Dedifferentiated amniotic fluid mesenchymal stem cell (primary cell): ENCODE measurements at regions not wholly inside any gene's neighbourhood (a gene's known extent, or its start where the extent isn't known, plus 50 kb on each side); places are given as distances from the start of the nearest gene placed in this dataset.

Experiments used
- DNase-seq: peaks from one replicate; pipeline ENCODE4 v3.0.0-alpha.2; 2016; ENCODE audit errors: extremely low spot score

DNA sequence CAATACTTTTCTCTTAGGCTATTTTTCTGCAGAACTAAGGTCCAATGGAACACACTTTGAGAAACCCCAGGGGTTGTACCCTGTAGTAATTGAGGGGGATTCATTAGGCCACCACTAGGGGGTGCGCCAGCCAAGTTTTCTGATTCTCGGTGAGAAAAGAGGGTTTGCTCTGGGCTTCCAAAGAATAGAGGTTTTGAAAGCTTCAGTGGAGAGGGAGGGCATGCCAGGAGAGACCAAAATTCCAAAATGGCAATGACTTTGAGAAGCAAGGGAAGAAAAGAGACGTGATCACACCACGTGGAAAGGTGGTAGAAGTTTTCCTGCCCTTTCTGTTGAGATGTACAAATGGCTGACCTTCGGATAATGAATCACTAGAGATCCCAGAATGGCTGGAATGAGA is 323.3 kb downstream of the RPS6KC1 start:
- DNase-seq, result peak; percentile 18

DNA sequence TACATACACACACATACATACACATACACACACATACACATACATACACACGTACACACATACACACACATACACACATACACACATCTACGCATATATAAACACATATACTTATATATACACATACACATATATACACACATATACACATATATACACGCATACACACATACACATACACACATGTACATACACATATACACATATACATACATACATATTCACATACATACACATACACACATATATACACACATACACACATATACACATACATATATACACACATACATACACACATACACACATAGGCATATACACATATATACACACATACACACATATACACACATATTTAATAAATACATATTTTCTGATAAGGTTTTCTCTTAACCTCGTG is 324.0 kb downstream of the RPS6KC1 start:
- DNase-seq, result no peak

DNA sequence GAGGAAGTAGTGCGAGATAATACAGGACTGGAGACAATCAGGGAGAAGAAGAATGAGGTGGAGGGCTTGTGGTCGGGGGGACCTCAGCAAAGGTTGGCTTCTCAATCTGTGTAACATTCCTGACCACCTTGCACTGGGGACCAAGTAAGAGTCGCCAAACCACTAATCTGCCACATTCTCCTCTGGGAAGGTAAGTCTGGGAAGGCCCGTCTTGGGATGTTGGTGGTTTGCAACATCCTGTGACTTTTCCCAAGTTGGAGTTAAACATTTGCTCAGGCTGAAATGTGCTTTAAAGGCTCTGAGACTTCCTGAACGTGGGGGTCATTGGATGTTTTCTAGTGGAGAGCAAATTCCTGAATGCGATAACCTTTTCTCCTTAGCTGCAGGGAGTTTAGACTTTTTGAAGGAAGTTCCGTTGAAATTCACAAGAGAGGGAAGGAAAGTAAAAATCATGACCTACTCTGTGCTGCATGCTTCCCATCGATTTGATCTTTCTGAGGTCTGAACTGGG is 325.9 kb downstream of the RPS6KC1 start:
- DNase-seq, result no peak

DNA sequence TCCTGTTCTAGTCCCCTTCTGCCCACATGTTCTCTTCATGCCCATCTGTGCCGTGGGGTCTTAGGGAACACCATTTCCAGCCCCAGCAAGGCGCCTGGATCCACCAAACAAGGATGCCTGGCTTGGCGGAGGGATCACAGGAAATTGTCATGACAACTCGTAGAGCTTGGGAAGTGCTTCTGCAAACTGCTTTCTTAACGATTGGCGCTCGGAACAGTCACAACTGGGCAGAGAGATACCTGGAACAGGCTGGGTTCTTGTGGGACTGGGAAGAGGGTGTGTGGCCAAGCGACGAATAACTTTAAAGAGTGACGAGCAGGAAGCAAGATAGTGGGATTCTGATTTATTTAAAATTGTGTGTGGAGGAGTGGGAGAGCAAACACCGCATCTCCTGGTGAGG is 329.8 kb downstream of the RPS6KC1 start:
- no peak for DNase-seq

DNA sequence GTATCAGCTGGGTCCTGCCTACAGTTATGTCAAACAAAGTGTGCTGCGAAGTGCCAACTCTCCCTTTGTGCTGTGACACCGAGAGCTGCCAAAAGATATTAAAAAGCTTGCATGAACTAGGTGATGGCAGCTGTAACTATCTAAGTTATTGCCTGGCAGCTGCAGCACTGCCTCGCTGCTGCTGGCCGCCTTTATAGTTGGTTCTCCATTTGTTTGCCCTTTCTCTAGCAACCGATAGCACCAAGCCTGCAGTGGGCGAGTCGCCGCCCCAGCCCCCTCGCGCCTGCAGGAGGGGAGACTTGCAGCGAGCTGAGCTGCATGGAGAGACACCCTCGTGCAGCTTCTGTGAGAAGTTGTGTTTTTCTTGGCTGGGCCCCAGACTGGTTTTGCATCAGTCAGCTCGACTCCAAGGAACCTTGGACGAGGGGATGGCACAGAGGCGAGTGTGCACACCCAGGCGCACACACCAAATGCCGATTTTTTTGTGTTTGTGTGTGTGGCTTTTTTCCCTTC is 330.6 kb downstream of the RPS6KC1 start:
- DNase-seq, result no peak

DNA sequence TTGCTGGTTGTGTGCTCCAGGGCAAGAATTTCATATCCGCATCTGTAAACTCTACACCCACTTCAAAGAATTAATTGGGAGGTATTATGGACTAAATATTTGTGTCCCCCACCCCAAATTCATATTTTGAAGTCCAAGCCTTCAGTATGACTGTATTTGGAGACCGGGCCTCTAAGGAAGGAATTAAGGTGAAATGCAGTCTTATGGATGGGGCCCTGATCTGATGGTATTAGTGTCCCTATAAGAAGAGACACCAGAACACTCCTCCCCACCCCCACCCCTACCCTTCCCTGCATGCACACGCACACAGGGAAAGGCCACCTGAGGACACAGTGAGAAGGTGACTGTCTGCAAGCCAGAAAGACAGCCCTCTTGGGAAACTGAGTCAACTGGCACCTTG is 332.4 kb downstream of the RPS6KC1 start:
- no peak for DNase-seq

DNA sequence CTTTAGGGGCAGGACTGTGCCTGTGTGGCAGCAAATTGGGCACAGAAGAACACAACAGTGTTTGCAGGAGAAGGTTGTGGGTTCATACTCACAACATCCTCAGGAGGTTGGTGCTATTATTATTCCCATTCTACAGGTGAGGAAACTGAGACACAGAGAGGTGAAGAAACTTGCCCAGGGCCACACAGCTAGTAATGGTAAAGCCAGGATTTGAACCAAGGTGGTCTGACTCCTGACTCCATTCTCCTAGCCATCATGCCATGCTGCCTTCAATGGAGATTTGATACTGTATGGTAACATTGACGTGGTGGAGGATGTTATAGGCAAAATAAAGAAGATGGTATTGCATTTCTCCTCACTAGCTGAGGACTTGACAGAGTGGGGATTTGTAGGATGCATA is 334.2 kb downstream of the RPS6KC1 start:
- DNase-seq, result no peak

DNA sequence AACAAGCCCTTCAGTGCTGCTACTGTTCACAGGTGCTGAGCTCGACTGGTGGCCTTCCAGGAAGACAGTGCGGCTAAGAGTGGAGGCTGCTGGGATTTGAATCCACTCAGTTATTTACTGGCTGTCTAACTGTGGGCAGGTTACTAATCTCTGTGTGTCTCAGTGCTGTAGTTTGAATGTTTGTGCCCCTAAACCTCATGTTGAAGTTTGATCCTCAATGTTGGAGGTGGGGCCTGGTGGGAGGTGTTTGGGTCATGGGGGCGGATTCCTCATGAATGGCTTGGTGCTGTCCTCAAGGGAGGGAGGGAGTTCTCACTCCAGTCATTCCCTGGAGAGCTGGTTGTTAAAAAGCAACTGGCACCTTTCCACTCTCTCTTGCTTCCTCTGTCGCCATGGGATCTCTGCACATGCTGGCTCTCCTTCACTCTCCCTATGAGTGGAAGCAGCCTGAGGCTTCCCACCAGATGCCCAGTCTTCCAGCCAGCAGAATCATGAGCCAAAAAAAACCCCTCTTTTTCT is 334.8 kb downstream of the RPS6KC1 start:
- DNase-seq, result no peak

DNA sequence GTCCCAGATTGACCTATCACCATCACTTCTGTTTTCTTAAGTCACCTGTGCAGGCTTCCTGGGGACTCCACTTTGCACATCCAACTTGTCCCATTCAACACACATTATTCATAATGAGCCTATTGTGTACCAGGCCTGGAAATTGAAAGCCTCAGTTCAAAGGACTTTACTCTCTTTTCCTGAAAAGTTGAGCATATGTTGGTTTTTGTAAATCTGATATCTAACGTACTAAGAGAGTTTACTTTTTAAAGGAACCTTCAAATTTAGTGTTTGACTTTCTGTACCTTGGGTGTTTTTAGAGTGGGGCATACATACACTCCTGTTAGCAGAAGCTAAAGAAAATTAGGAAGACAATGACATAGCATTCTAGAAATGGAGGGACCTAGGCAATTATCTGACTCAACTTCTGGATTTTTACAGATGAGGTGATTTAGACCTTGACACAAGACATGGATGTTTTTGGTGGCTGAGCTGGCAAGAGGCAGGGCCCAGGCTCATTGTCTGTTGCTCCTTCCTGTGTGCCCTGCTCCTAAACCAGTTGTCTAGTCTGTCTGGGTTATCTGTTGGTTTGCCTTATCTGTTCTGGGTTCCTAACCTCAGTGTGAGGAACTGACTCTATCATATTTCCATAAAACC is 336.5 kb downstream of the RPS6KC1 start:
- no peak for DNase-seq

DNA sequence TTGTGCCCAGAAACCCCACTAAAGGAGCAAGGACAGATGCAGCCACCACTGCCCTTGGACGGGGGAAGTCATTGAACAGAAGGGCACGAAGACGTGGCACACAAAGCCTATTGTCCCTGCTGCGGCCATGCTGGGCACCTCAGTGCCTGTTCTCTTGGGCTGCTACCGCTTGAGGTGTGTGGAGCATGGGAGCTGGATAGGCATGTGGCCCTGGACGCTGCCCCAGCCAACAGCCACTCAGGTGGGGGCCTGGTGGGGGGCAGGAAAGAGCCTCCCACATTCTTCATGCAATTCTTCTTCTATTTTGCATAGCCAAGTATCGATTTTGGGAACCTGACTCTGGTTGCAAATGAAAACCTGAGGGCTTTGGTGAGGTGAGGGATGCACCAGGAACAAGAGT is 337.2 kb downstream of the RPS6KC1 start:
- no peak for DNase-seq

DNA sequence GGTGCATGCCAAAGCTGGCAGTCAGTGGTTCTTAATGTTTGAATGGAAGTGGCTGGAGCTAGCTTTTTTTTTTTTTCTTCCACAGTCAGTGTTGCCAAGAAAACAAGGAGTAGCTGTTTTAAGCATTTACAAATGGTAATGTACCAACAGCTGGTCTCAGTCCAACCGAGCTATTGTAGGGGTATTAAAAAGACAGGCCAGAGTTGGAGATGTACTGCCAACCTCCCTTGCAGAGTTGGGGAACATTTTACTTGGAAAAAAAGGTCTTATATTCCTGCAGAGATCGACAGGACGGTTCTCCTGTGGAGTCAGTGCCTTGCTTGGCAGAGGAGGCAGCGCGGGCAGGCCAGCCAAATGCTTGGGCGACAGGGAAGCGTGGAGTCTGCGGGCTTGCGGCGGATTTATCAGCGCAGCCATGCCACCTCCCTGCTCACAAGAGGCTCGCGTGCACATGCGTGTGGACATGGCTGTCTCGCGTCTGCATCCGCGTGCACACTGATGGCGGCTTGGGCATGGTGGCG is 338.1 kb downstream of the RPS6KC1 start:
- no peak for DNase-seq

DNA sequence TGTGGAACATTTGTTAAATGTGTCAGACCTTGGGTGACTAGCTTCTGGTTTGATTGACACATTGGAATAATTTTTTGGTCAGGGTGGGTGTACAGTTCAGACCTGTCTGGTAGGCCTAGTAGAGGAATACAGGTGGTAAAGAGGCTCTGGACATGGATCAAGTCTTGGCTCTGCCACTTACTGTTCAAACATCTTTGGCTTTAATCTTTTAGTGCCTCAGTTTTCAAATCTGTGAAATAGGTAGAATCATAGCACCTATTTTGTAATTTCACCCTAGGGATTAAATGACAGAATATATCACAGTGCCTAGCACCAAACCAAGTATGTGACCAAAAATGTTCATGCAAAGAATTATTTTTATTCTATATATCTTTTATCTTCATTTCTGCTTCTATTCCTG is 340.4 kb downstream of the RPS6KC1 start:
- no peak for DNase-seq

DNA sequence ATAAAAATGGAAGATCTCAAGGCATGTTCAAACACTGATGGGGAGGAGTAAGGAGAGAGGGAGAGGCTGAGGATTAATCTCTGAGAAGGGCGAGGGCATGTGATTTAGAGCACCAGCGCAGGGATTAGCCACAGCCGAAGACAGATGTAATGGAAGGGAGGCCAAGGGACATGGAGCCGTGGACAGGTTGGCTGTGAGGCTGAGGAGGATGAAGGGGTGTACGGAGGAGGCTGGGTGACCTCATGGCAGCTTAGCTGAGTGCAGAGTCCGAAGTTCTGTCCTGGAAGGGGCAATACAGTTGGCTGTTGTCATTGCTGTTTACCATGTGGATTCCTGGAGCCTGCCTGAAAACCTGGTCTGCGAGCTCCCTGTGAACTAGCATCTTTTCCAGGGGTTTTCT is 342.8 kb downstream of the RPS6KC1 start:
- DNase-seq, result no peak

DNA sequence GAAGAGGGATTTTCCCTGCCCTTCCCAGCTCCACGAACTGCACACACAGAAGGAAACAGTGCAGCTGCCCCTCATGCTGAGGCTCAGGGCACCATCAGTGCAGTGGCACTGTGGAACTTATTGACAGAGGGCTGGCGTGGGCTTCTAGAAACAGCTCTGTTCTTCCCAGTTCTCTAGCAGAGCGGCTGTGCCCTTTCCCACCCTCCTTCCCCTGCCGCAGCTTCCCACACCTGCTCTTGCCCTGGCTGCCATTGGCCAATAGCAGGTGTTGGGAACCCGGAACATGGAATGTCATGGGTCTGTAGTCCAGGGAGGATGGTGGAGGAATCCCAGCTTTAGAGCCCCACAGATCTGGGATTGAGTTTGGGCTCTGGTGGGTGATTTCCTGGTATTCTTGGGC is 343.8 kb downstream of the RPS6KC1 start:
- DNase-seq, result no peak

DNA sequence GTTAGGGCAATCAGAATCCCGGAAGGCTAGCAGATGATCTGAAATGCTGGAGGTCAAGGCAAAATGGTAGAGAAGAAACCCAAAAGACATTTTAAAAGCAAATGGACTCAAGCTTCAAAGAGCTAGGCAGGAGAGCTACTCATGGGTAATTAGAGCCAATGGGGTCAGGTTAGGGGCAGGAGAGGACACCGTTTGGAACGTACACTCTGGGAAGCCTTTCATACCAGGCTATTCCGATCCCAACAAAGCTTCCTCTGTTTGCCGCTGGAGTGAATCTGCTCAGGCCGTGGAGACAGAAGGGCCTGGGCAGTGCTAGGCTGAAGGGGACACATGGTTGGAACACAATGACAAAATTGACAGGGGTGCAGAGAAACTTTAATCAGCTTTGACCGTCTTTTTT is 346.6 kb downstream of the RPS6KC1 start:
- no peak for DNase-seq

DNA sequence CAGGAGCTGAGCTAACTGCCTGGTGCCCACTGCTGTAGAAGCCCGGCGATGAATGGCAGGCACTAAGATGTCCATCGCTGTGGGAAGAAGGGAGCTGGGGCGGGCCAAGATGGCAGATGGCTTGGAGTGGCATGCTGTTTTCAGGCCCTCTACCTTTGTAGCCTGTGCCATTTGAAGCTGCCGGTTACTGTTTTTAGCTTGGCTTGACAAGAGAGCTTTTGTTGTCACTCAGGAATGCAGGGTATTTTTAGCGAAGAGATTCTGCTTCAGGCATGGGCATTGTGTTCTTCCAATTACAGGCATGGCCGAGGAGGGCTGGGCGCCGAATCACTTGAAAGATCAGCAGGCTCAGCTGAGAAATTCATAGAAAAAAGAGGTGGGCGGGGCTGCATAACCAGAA is 348.7 kb downstream of the RPS6KC1 start:
- DNase-seq, result no peak

DNA sequence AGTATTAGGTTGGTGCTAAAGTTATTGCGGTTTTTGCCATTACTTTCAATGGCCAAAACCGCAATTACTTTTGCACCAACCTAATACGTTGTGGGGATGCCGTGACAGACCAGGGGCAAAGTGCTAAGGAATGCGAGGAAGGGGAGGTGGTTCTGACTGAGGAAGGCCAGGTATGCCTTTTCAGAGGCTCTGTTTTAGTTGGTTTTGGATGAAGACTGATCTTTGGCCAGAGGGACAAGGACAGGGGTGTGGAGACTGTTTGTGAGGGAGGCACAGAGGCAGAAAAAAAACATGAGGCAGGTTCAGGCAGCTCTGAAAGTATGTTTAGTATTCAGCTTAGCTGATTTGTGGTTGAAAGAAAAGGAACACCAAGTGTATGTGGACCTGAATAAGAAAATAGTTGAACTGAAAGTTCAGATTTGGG is 358.2 kb downstream of the RPS6KC1 start:
- DNase-seq, result no peak

DNA sequence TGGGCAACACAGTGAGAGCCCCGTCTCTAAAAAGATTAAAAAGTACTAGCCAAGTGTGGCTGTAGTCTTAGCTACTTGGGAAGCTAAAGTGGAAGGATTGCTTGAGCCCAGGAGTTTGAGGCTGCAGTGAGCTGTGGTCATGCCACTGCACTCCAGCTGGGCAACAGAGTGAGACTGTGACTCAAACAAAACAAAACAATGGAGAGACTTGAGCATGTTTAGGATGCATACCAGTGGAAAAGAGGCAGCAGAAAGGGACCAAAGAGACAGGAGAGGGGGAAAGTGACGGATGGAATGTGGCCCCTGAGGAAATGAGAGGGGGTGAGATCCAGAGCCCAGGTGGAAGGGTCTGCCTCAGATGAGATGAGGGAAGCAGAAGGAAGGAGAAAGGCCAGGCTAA is 358.9 kb downstream of the RPS6KC1 start:
- no peak for DNase-seq

DNA sequence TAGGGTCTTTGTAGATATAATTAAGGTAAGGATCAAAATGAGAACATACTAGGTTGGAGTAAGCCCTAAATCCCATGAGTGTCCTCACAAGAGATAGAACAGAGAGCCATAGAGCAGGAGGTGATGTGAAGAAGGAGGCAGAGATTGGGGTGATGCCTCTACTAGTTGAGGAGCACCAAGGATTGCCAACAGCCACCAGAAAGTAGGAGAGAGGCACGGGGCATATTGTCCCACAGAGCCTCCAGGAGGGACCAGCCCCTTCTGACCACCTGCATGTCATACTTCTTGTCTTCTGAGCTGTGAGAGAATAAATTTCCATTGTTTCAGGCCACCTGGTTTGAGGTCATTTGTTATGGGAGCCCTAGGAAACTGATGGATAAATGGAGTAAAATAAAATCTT is 363.3 kb downstream of the RPS6KC1 start:
- no peak for DNase-seq

DNA sequence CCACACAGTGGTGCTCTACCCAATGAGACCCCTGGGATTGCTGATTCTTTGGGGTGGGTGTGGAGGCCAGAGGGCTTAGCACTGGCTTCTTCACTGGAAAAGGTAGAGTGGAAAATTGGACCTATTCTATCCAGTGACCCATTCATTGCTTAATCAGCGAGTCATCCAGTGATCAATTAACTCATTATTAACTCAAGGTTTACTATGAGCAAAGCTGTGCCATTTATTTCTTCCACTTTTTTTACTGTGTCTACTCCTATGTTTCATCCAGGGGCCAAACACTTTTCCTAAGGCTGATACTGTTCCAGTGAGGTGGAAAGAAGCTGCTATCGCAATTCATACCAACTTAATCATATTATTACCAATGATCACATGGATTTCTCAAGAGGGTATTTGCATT is 363.9 kb downstream of the RPS6KC1 start:
- no peak for DNase-seq

DNA sequence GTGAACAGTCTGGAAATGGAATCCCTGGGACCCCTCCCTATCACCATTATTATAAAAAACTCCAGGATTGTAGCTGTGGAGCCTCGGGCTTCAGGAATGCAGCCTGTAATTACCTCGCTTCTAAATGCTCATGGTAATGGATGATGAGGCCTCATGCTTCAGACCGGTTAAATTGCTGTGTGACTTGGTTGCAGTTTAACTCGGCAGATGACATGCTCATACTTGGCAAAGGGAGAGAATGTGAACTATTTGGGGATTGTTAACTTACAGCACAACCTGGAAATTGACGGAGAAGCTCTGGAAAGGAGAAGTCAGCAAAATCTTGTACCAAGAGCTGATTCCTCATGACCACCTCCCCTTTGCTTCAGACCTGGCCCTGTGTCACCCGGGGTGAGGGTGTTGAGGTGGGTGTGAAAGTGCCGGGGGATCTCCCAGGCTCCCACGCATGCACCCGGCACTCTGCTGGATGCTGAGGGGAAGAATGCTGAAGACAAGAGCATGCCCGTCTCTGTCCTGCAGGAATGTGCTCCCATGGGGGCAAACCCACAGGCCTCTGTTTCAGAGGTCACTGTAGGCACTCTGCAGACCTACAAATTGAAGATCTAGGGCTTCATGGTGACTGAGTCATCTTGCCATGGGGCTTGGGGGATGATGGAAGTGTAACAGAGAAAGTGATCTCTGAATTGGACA is 364.8 kb downstream of the RPS6KC1 start:
- DNase-seq, result no peak

DNA sequence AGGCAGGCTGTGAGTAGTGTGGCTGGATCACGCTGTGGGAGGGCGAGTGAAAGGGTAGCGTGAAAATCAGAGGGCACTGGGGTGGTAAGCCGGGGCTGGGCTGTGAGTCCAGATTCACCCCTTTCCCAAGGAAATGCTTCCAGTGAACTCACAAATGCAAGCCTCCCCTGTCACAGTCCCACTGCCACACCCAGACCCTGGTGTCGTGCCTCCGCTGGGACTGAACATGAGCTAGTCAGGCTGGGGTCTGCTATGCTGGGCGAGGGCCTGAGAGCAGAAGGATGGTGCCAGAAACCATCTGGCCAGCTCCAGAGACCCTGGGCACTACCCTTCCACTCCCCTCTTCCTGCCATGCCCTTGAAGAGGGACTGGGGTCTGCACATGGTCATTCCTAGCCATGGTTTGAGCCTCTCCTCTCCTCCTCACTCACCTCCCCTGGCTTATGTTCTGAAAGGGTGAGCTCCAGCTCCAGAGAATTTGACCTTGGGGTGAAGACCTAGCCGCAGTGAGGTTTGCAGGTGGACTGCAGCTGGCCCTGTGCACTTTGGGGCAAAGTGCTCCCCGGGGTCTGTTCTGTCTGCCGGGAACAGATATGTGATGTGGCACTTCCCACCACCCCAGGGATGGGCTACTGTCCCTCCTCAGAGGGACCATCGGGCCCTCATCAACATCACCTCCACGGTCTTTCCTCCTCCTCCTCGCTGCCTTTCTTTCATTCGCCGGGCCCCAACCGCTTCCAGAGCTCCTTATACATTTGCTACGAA is 365.6 kb downstream of the RPS6KC1 start:
- DNase-seq, result no peak
